Caco-2 (cell line): ENCODE measurements at regions not wholly inside any gene's neighbourhood (a gene's known extent, or its start where the extent isn't known, plus 50 kb on each side); places are given as distances from the start of the nearest gene placed in this dataset.

ENCODE experiments used
- BruUV-seq: library from RNA; stranded (reverse); fragments of 400-500 nt; replicated peaks from 2 replicates; lab custom pipeline; 2021; lab: Mats Ljungman, UMichigan
- CTCF ChIA-PET: fragments of 300-600 bp; sonication (Branson Sonifier 250); formaldehyde crosslinking; loops from one replicate; lab custom pipeline; 2022; ENCODE audit warnings: antibody characterized with exemption; lab: Charles Lee
- POLR2A ChIA-PET: fragments of 300-600 bp; sonication (Branson Sonifier 250); formaldehyde crosslinking; loops from one replicate; lab custom pipeline; 2022; ENCODE audit warnings: antibody characterized with exemption; lab: Charles Lee
- DNase-seq, 2 experiments: peaks; one replicate each; pipeline versions ENCODE4 v3.0.0 to v3.0.0-alpha.2; 2020 to 2022
- H3K27me3 ChIP-seq: replicated peaks from 2 replicates; pipeline ENCODE4 v1.6.0; 2011; ENCODE audit warnings: low read length; ENCODE audit not compliant: control insufficient read depth, insufficient read depth
- H3K36me3 ChIP-seq: 2 replicates; pipeline ENCODE4 v1.5.1; 2011; ENCODE audit warnings: low read length; ENCODE audit not compliant: control insufficient read depth, insufficient read depth
- H3K4me1 ChIP-seq: fragments of 250-450 bp; sonication (Bioruptor Pico); 2 replicates; pipeline ENCODE4 v1.5.1; 2020; ENCODE audit warnings: mild to moderate bottlenecking
- H3K4me3 ChIP-seq: 2 replicates; pipeline ENCODE4 v1.5.1; 2011; ENCODE audit warnings: low read depth, mild to moderate bottlenecking, control low read depth, low read length
- H3K9me3 ChIP-seq: fragments of 250-450 bp; sonication (Bioruptor Pico); 2 replicates; pipeline ENCODE4 v1.5.1; 2020; ENCODE audit warnings: mild to moderate bottlenecking, moderate library complexity
- H3K27ac Mint-ChIP-seq: one replicate; pipeline ENCODE4 v1.8.0; 2022; ENCODE audit warnings: mixed read lengths; ENCODE audit not compliant: unreplicated experiment
- H3K27me3 Mint-ChIP-seq: one replicate; pipeline ENCODE4 v1.8.0; 2022; ENCODE audit warnings: mixed read lengths; ENCODE audit not compliant: insufficient read depth, unreplicated experiment
- H3K36me3 Mint-ChIP-seq: one replicate; pipeline ENCODE4 v1.8.0; 2022; ENCODE audit warnings: mild to moderate bottlenecking, mixed read lengths; ENCODE audit not compliant: insufficient read depth, unreplicated experiment
- H3K4me1 Mint-ChIP-seq: one replicate; pipeline ENCODE4 v1.8.0; 2022; ENCODE audit warnings: low read depth, mixed read lengths; ENCODE audit not compliant: unreplicated experiment
- H3K4me3 Mint-ChIP-seq: one replicate; pipeline ENCODE4 v1.8.0; 2022; ENCODE audit warnings: mild to moderate bottlenecking, moderate library complexity, mixed read lengths; ENCODE audit not compliant: unreplicated experiment
- H3K9me3 Mint-ChIP-seq: one replicate; pipeline ENCODE4 v1.8.0; 2022; ENCODE audit warnings: mixed read lengths; ENCODE audit not compliant: unreplicated experiment
- CTCF ChIP-seq, 2 experiments: fragments of 200-600 bp in 1 of 2; IDR thresholded peaks; 1 replicate in 1 of 2; 2 replicates in 1 of 2; pipeline versions ENCODE4 v1.5.1 to v1.8.0; 2011 to 2022; ENCODE audit warnings: antibody characterized with exemption in 1 of 2, control low read depth in 1 of 2, inconsistent platforms in 1 of 2, low read depth in 1 of 2, low read length in 1 of 2, mild to moderate bottlenecking in 1 of 2, moderate library complexity in 1 of 2; ENCODE audit not compliant: insufficient read depth in 1 of 2, severe bottlenecking in 1 of 2, unreplicated experiment in 1 of 2
- intact Hi-C: fragments of 100-400 bp; cut with micrococcal nuclease; formaldehyde crosslinking; loops from one replicate; pipeline ENCODE4 v1.10.0; 2022; ENCODE audit not compliant: unreplicated experiment

GRCh38 chr4:151575646-151576045 lies 166.7 kb downstream of the FHIP1A start:
- Mint-ChIP-seq H3K4me1 (no peaks in the 10 kb centered on the region), H3K27me3 (no peaks in the 10 kb centered on the region), H3K36me3 (peaks cover 4% of the 10 kb centered on the region), H3K27ac (no peak overlapping the region), H3K9me3 (no peaks in the 10 kb centered on the region), H3K4me3 (no peak overlapping the region)
- ChIA-PET CTCF (no interaction called here), POLR2A (no interaction called here)
- no TSS peak for BruUV-seq
- Histone ChIP-seq H3K9me3 (no peaks in the 10 kb centered on the region), H3K36me3 (no peaks in the 10 kb centered on the region), H3K4me3 (no peak overlapping the region), H3K27me3 (no peaks in the 10 kb centered on the region), H3K4me1 (no peaks in the 10 kb centered on the region)
- intact Hi-C loops = no loop called here
- DNase-seq = no peak
- TF ChIP-seq CTCF (IDR thresholded peaks at IDR 0.05; ENCODE audit: insufficient read depth in 1 of 2, low read depth in 1 of 2, low read length in 1 of 2, severe bottlenecking in 1 of 2, unreplicated experiment in 1 of 2) = no peak

GRCh38 chr4:151576627-151577026 lies 167.7 kb downstream of the FHIP1A start:
- H3K4me3 Mint-ChIP-seq = no peak overlapping the region
- H3K9me3 Mint-ChIP-seq = no peaks in the 10 kb centered on the region
- ChIA-PET CTCF (no interaction called here), POLR2A (no interaction called here)
- H3K36me3 ChIP-seq = no peaks in the 10 kb centered on the region
- no peak for DNase-seq
- TF ChIP-seq CTCF (IDR thresholded peaks at IDR 0.05; ENCODE audit: insufficient read depth in 1 of 2, low read depth in 1 of 2, low read length in 1 of 2, severe bottlenecking in 1 of 2, unreplicated experiment in 1 of 2) = no peak
- no peaks in the 10 kb centered on the region for H3K4me1 Mint-ChIP-seq
- H3K4me1 ChIP-seq = no peaks in the 10 kb centered on the region
- no peaks in the 10 kb centered on the region for H3K27me3 ChIP-seq
- BruUV-seq = no TSS peak
- no peak overlapping the region for H3K4me3 ChIP-seq
- intact Hi-C loops = no loop called here
- H3K9me3 ChIP-seq = no peaks in the 10 kb centered on the region
- H3K27me3 Mint-ChIP-seq = no peaks in the 10 kb centered on the region
- H3K27ac Mint-ChIP-seq = no peak overlapping the region
- peaks cover 4% of the 10 kb centered on the region for H3K36me3 Mint-ChIP-seq

DNA sequence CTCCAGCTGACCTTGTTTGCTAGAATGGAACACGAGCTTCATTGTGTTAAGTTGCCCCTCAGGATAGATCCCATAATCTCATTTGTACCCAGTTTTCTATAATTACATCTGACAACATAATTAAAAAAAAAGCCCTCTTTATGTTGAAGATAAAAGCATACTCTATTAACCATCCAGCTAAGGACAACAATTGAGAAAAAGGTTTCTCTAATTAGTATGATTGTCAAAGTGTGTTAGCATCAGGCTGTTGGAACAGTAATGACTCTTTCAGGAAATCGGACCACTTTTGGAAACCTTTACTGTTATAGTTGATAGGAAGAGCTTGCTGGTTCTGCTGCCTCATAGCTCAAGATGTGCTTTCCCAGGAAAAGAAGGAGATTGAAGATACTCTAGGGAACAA lies 172.6 kb downstream of the FHIP1A start:
- Histone ChIP-seq H3K9me3 (no peaks in the 10 kb centered on the region), H3K27me3 (no peaks in the 10 kb centered on the region), H3K4me1 (no peaks in the 10 kb centered on the region), H3K36me3 (no peaks in the 10 kb centered on the region), H3K4me3 (no peak overlapping the region)
- Mint-ChIP-seq H3K27ac (no peak overlapping the region), H3K27me3 (no peaks in the 10 kb centered on the region), H3K4me3 (no peak overlapping the region), H3K9me3 (no peaks in the 10 kb centered on the region), H3K4me1 (no peaks in the 10 kb centered on the region), H3K36me3 (peaks cover 4% of the 10 kb centered on the region)
- ChIA-PET POLR2A (no interaction called here), CTCF (no interaction called here)
- TF ChIP-seq CTCF (IDR thresholded peaks at IDR 0.05; ENCODE audit: insufficient read depth in 1 of 2, low read depth in 1 of 2, low read length in 1 of 2, severe bottlenecking in 1 of 2, unreplicated experiment in 1 of 2) = no peak
- intact Hi-C loops = no loop called here
- BruUV-seq = no TSS peak
- DNase-seq = no peak
